Natural killer cell (primary cell): ENCODE measurements at regions not wholly inside any gene's neighbourhood (a gene's known extent, or its start where the extent isn't known, plus 50 kb on each side); places are given as distances from the start of the nearest gene placed in this dataset.

Experiments
- ATAC-seq, 3 donors: fragments of 150-1000 bp in 2 of 3; fragments of 200-7000 bp in 1 of 3; cut with Tn5 transposase; 1 replicate in 1 of 3; 2 replicates in 2 of 3; pipeline ENCODE4 v1.10.0; 2021; ENCODE audit warnings: mild to moderate bottlenecking in 2 of 3, moderate library complexity in 2 of 3
- DNase-seq, 2 donors: peaks; one replicate each; pipeline versions ENCODE4 v3.0.0 to v3.0.0-alpha.2; 2013 to 2021; ENCODE audit warnings: mixed read lengths in 1 of 2
- H3K27ac ChIP-seq: one replicate; pipeline ENCODE4 v1.5.1; 2013; ENCODE audit warnings: mild to moderate bottlenecking, low read length
- H3K27me3 ChIP-seq: one replicate; pipeline ENCODE4 v1.6.1; 2013; ENCODE audit warnings: low read length; ENCODE audit not compliant: control insufficient read depth, insufficient read depth
- H3K36me3 ChIP-seq: one replicate; pipeline ENCODE4 v1.6.1; 2013; ENCODE audit warnings: low read length; ENCODE audit not compliant: control insufficient read depth, insufficient read depth
- H3K4me1 ChIP-seq: one replicate; pipeline ENCODE4 v1.6.1; 2013; ENCODE audit warnings: low read length; ENCODE audit not compliant: control insufficient read depth, insufficient read depth
- H3K4me3 ChIP-seq: one replicate; pipeline ENCODE4 v1.5.1; 2013; ENCODE audit warnings: low read length
- H3K9me3 ChIP-seq: one replicate; pipeline ENCODE4 v1.6.1; 2013; ENCODE audit warnings: low read length; ENCODE audit not compliant: control insufficient read depth, insufficient read depth
- H3K27ac Mint-ChIP-seq, 2 donors: one replicate each; pipeline ENCODE4 v1.8.0; 2022; ENCODE audit warnings: mild to moderate bottlenecking in 2 of 2, mixed read lengths in 2 of 2, moderate library complexity in 1 of 2
- H3K27me3 Mint-ChIP-seq, 2 donors: one replicate each; pipeline ENCODE4 v1.8.0; 2022; ENCODE audit warnings: low read depth in 2 of 2, mixed read lengths in 2 of 2
- H3K36me3 Mint-ChIP-seq: one replicate; pipeline ENCODE4 v1.8.0; 2022; ENCODE audit warnings: mixed read lengths
- H3K4me1 Mint-ChIP-seq, 2 donors: one replicate each; pipeline ENCODE4 v1.8.0; 2022; ENCODE audit warnings: mixed read lengths in 2 of 2
- H3K4me3 Mint-ChIP-seq: one replicate; pipeline ENCODE4 v1.8.0; 2022; ENCODE audit warnings: mild to moderate bottlenecking, moderate library complexity, mixed read lengths
- H3K9me3 Mint-ChIP-seq, 2 donors: one replicate each; pipeline ENCODE4 v1.8.0; 2022; ENCODE audit warnings: mixed read lengths in 2 of 2
- CTCF ChIP-seq: fragments of 200-600 bp; IDR thresholded peaks from one replicate; pipeline ENCODE4 v1.8.0; 2022; ENCODE audit warnings: antibody characterized with exemption
- WGBS: methylation state at CpG from one replicate; pipeline ENCODE4 v1.1.7; 2013; ENCODE audit warnings: missing lambda C conversion rate; ENCODE audit not compliant: insufficient coverage; 5-methylcytosine and 5-hydroxymethylcytosine counted together
- intact Hi-C: fragments of 100-400 bp; cut with micrococcal nuclease; formaldehyde crosslinking; loops from one replicate; pipeline ENCODE4 v1.14.2; 2022

- WGBS = 84% methylated on average over 3 of the region's 4 CpGs
- H3K36me3 Mint-ChIP-seq = no peaks in the 10 kb centered on the region
- Histone ChIP-seq H3K27me3 (no peaks in the 10 kb centered on the region), H3K36me3 (no peaks in the 10 kb centered on the region), H3K4me1 (no peaks in the 10 kb centered on the region), H3K4me3 (no peak overlapping the region), H3K27ac (no peak overlapping the region), H3K9me3 (no peaks in the 10 kb centered on the region)
- no peak for TF ChIP-seq CTCF
- intact Hi-C loops = no loop called here
- no peak overlapping the region for H3K27ac Mint-ChIP-seq
- H3K9me3 Mint-ChIP-seq = no peaks in the 10 kb centered on the region
- ATAC-seq = no peak
- no peak overlapping the region for H3K4me3 Mint-ChIP-seq
- no peaks in the 10 kb centered on the region for H3K4me1 Mint-ChIP-seq
- peaks cover 7 to 21% of the 10 kb centered on the region in 2 donors for H3K27me3 Mint-ChIP-seq
- no peak for DNase-seq
Measured at GRCh38 chr2:237260686-237261085, 153.3 kb downstream of the COL6A3 start.

GRCh38 chr2:237261327-237261726, 152.6 kb downstream of the COL6A3 start:
- Mint-ChIP-seq H3K27me3 (peaks cover 7 to 21% of the 10 kb centered on the region in 2 donors), H3K27ac (no peak overlapping the region), H3K9me3 (no peaks in the 10 kb centered on the region), H3K4me3 (no peak overlapping the region), H3K36me3 (no peaks in the 10 kb centered on the region), H3K4me1 (no peaks in the 10 kb centered on the region)
- no peaks in the 10 kb centered on the region for H3K36me3 ChIP-seq
- WGBS = 77% methylated on average over 3 of the region's 3 CpGs
- no peak overlapping the region for H3K27ac ChIP-seq
- DNase-seq = no peak
- no peaks in the 10 kb centered on the region for H3K4me1 ChIP-seq
- no peak for TF ChIP-seq CTCF
- intact Hi-C loops = no loop called here
- ATAC-seq = no peak
- H3K4me3 ChIP-seq = no peak overlapping the region
- no peaks in the 10 kb centered on the region for H3K9me3 ChIP-seq
- no peaks in the 10 kb centered on the region for H3K27me3 ChIP-seq

GRCh38 chr2:237262838-237263771, 150.9 kb downstream of the COL6A3 start:
- peaks cover 4 to 15% of the 10 kb centered on the region in 2 donors for H3K27me3 Mint-ChIP-seq
- intact Hi-C loops = no loop called here
- no peak for ATAC-seq
- H3K4me1 Mint-ChIP-seq = no peaks in the 10 kb centered on the region
- H3K27ac Mint-ChIP-seq = no peak overlapping the region
- H3K36me3 ChIP-seq = no peaks in the 10 kb centered on the region
- no peak overlapping the region for H3K4me3 ChIP-seq
- H3K9me3 ChIP-seq = no peaks in the 10 kb centered on the region
- H3K36me3 Mint-ChIP-seq = no peaks in the 10 kb centered on the region
- H3K4me3 Mint-ChIP-seq = no peak overlapping the region
- WGBS = 85% methylated on average over 9 of the region's 10 CpGs
- H3K27ac ChIP-seq = no peak overlapping the region
- H3K9me3 Mint-ChIP-seq = no peaks in the 10 kb centered on the region
- TF ChIP-seq CTCF = no peak
- no peaks in the 10 kb centered on the region for H3K4me1 ChIP-seq
- no peaks in the 10 kb centered on the region for H3K27me3 ChIP-seq
- no peak for DNase-seq
